HG02642 (cell line): ENCODE measurements at regions not wholly inside any gene's neighbourhood (a gene's known extent, or its start where the extent isn't known, plus 50 kb on each side); places are given as distances from the start of the nearest gene placed in this dataset.

Experiments used
- ATAC-seq: cut with Tn5 transposase; IDR thresholded peaks from one replicate; pipeline ENCODE4 v1.9.1; 2021; ENCODE audit warnings: mild to moderate bottlenecking; ENCODE audit not compliant: unreplicated experiment, poor library complexity

- no peak for ATAC-seq
These were observed 180.4 kb upstream of the MC4R start for GRCh38 chr18:60552948-60553347.

DNA sequence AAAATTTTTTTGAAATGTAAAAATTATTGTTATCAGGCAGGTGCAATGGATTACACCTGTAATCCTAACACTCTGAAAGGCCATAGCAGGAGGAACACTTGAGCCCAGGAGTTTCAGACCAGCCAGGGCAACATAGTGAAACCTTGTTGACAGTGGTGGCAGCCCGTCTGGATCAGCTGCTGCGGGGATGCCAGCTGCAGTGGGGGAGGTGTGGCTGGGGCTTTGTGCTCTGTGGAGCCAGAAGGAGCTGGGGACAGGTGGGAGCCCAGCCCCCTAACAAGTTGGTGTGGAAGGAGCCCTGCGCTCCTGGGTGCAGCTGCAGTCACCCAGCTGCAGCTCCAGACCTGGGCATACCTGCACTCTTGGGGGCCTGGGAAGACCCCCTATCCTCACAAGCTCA is 182.4 kb upstream of the MC4R start:
- ATAC-seq: peak; percentile 59

- peak; percentile 29 for ATAC-seq
These were observed 183.1 kb upstream of the MC4R start for GRCh38 chr18:60555625-60556024.

DNA sequence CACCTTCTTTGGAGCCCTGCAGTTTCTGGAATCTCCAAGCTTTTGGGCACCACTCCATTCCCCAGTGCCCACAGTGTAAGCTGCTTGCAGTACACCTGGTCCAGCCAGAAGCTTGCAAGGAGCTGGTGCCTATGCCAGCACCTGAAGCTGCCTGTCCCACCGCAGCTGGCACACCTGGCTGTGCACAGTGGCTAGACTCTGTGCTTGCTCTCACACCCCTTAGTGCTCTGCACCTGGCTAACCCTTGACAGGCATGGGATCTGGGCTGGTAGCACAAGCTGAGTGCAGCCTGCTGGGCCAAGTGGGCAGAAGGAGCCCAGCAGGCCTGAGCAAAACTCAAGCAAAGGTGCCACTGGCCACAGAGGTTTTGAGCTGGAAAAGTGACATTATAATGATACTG is 183.8 kb upstream of the MC4R start:
- ATAC-seq: no peak

DNA sequence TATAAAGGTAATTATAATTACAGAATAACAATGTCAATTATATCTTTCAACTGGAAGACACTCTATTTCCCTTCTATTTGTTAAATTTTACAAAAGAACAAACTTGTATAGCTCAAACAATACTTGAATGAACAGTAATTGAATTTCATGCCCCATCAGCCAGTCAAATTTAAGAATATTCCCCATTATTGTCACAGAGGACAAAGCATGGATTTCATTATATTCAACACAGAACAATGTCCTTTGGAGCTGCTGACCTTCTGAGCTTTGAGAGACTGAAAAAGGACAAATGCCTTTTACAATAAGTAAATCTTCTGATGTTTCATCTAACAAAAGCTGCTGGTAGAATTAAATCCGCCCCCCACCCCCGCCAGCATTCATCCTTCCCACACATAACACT is 187.5 kb upstream of the MC4R start:
- no peak for ATAC-seq

GRCh38 chr18:60563082-60563481 is 190.5 kb upstream of the MC4R start:
- ATAC-seq: no peak

DNA sequence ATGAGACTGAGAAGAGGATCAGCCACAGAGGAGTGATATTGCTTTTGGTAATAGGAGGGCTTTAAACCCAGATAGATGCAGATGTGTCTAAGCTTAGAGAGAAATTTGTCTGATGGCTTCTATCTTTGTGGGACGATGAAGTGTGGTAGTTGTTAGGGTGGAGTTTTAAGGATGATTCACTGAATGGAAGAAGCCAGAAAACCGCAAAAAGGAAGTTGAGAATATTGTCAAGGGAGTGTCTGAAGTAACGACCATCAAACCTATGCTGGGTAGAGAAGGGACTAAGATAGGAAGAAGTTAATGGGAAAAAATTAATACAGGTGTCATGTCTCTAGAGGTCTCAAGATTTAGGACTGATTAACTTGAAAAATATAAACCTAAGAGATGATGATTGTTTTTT is 195.6 kb upstream of the MC4R start:
- no peak for ATAC-seq

DNA sequence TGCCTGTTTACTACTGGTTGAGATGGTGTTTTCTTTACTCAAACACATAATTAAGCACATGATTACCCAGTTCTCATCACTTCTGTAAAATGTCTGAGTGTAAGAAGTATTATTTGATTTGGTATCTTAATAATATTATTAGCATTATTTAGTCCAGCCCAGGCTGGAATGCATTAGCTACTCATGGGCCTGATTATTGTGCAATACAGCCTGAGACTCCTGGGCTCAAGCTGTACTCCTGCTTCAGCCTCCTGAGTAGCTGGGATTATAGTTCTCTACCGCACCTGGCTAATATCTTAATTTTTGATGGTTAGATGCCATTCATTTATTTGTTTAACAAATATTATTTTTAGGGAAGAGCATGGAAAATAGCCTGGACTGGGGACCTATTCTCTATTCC is 197.6 kb upstream of the MC4R start:
- ATAC-seq: no peak

- no peak for ATAC-seq
These were observed 204.9 kb upstream of the MC4R start for GRCh38 chr18:60577457-60577856.

DNA sequence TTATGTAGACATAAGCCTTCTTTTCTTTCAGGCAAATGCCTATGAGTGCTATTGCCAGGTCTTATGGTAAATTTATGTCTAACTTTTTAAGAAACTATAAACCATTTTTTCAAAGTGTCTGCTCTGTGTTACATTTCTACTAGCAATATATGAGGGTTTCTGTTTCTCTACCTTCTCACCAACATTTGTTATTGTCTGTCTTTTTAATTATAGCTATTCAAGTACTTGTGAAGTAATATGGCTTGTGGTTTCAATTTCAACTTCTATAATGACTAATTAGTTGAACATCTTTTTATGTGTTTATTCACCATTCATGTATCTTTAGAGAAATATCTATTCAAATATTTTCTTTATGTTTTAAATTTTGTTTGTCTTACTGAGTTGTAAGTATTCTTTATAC is 213.1 kb upstream of the MC4R start:
- ATAC-seq: no peak

- ATAC-seq: no peak
These were observed 220.7 kb upstream of the MC4R start for GRCh38 chr18:60593249-60593648.

DNA sequence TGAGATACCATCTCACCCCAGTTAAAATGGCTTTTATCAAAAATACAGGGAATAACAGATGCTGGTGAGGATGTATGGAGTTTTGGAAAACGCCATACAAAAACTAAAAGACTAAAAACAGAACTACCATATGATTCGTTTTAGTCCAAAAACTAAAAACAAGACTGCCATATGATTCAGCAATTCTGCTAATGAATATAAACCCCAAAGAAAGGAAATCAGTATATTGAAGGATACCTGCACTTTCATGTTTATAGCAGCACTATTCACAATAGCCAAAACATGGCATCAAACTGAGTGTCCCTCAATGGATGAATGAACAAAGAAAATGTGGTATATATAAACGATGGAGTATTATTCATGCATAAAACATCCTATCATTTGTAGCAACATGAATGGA is 224.4 kb upstream of the MC4R start:
- peak; percentile 37 for ATAC-seq

DNA sequence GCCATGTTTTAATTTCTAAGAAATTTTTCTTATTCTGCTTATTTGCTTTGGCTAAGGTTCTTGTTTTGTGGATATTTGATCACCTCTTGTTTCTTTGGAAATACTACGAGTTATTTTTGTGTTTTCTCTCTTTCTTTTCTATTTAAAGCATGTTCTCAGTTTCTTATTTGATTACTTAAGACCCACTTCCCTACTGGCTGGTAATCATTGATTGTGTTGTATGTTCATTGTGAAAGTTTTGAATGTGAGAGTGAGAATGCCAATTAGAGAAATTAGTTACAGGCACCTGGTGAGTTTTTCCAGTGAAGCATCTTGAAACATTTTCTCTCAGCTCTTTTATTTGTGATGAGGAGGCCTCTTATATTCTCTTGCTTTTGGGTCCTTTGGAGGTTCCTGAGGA is 226.7 kb upstream of the MC4R start:
- ATAC-seq: peak; percentile 90

GRCh38 chr18:60599995-60600394 is 227.4 kb upstream of the MC4R start:
- no peak for ATAC-seq

- no peak for ATAC-seq
These were observed 228.7 kb upstream of the MC4R start for GRCh38 chr18:60601249-60601648.

GRCh38 chr18:60623331-60623730 is 250.8 kb upstream of the MC4R start:
- no peak for ATAC-seq

DNA sequence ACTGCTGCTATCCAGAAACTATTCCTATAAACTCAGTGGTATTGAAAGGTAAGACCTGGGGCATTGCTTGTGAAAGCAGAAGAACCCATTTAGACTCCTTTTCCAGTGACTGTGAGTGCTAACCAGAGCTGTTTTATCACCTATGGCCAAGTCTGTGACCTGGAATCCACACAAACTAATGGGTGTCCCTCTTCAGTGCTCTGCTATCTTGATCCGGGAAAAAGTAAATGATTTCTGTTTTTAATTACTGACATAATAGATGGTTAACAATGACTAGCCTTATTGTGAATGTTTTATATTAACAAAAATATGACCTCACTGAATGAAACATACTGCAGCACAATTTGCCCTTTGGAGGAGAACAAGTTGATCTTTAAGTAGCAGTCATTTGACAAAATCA is 251.6 kb upstream of the MC4R start:
- no peak for ATAC-seq

DNA sequence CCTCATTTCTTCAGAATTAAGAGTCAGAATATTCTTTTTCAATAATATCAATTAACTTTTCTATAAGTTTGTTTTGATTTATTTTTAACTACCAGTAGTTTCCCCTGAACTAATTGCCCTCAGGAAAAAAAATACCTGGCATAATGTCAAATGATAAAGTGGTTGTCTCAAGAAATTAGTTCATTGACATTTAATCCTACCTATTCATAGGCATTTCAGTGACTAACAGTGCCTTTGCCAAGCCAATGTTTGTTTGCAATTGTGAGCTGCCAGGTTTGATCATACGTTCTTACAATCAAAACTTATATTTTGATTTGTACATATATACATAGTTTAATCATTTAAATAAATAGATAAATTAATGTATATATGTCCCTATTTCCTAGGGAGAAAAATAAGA is 267.3 kb upstream of the MC4R start:
- no peak for ATAC-seq

- no peak for ATAC-seq
These were observed 270.4 kb upstream of the MC4R start for GRCh38 chr18:60643009-60643408.

DNA sequence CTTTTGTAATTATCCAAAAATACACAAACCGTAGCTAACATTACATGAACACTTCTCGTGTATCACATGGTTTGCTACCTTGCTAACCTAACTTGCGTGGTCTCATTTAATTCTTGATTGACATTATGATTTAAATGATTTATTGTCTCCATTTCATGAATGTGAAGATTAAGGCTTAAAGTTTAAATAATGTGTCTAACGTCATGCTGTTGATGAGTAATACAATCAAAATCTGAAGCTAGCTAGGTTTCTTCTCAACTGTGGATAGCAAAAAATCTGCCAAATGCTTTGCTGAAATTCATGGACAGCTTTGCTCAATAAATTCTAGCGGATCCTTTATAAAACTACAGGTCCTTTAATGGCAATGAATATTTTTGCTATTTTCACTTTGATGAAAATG is 274.1 kb upstream of the MC4R start:
- ATAC-seq: no peak

DNA sequence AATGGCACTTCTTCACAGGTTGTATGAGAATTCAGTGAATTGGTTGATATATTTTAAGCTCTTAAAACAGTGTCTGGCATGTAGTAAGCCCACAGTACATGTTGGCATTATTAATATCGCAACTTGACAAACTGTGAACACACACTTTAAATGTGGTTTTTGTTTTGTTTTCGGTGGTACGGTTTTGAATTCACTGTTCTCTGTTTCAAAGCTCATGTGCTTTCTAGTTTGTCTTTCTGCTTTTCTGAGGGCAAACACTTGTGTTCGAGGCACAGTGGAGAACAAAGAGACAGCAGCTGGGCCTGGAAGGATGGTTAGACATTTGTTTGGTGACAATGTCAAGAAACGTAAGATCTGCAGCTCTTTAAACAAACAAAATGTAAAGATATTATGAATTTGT is 276.5 kb upstream of the MC4R start:
- peak; percentile 95 for ATAC-seq

- no peak for ATAC-seq
These were observed 277.4 kb upstream of the MC4R start for GRCh38 chr18:60649842-60650536.

GRCh38 chr18:60654298-60654697 is 281.7 kb upstream of the MC4R start:
- no peak for ATAC-seq
